Suprapubic skin (tissue), 4 donors: ENCODE measurements at regions not wholly inside any gene's neighbourhood (a gene's known extent, or its start where the extent isn't known, plus 50 kb on each side); places are given as distances from the start of the nearest gene placed in this dataset.
"Not testable (repeated sequence)": the region's sequence is repeated elsewhere in the genome, so short reads cannot be mapped to it uniquely, and the experiment has no call there.

Source experiments
- DNase-seq, 2 donors: peaks; one replicate each; pipeline ENCODE4 v3.0.0-alpha.2; 2019; ENCODE audit warnings: low spot score in 2 of 2
- H3K27ac ChIP-seq: fragments of 200-600 bp; sonication (generic); one replicate; pipeline ENCODE4 v1.5.1; 2019
- H3K27me3 ChIP-seq: fragments of 200-600 bp; sonication (generic); one replicate; pipeline ENCODE4 v1.5.1; 2019
- H3K36me3 ChIP-seq: fragments of 200-600 bp; sonication (generic); one replicate; pipeline ENCODE4 v1.5.1; 2019
- H3K4me1 ChIP-seq: fragments of 200-600 bp; sonication (generic); one replicate; pipeline ENCODE4 v1.5.1; 2019
- H3K4me3 ChIP-seq: fragments of 200-600 bp; sonication (generic); one replicate; pipeline ENCODE4 v1.5.1; 2019; ENCODE audit warnings: mild to moderate bottlenecking
- H3K9me3 ChIP-seq: fragments of 200-600 bp; sonication (generic); one replicate; pipeline ENCODE4 v1.5.1; 2019
- CTCF ChIP-seq, 2 donors: fragments of 200-600 bp in 1 of 2; fragments of 450-650 bp in 1 of 2; sonication (generic) in 1 of 2; IDR thresholded peaks; one replicate each; pipeline ENCODE4 v1.5.1; 2016 to 2019; ENCODE audit warnings: antibody characterized with exemption in 2 of 2, mild to moderate bottlenecking in 1 of 2, moderate library complexity in 1 of 2
- EP300 ChIP-seq: sonication (generic); formaldehyde crosslinking; IDR thresholded peaks from one replicate; pipeline ENCODE4 v1.6.1; 2017; ENCODE audit warnings: antibody characterized with exemption
- POLR2A ChIP-seq, 2 donors: fragments of 450-650 bp; IDR thresholded peaks; one replicate each; pipeline ENCODE4 v1.6.1; 2017; ENCODE audit warnings: antibody characterized with exemption in 2 of 2, mild to moderate bottlenecking in 2 of 2, moderate library complexity in 2 of 2
- POLR2AphosphoS5 ChIP-seq, 3 donors: sonication (generic); formaldehyde crosslinking; IDR thresholded peaks; one replicate each; pipeline ENCODE4 v1.6.1; 2017; ENCODE audit warnings: antibody characterized with exemption in 3 of 3
- WGBS: methylation state at CpG from one replicate; pipeline ENCODE4 v1.1.5; 2018; 5-methylcytosine and 5-hydroxymethylcytosine counted together

GRCh38 chr9:73923796-73924195 lies 573.3 kb upstream of the RORB start:
- no peaks in the 10 kb centered on the region for H3K36me3 ChIP-seq
- H3K4me1 ChIP-seq, result no peaks in the 10 kb centered on the region
- no peaks in the 10 kb centered on the region for H3K27me3 ChIP-seq
- no peaks in the 10 kb centered on the region for H3K9me3 ChIP-seq
- H3K27ac ChIP-seq, result no peak overlapping the region
- 81% methylated on average over 4 of the region's 4 CpGs for WGBS
- H3K4me3 ChIP-seq, result no peak overlapping the region
- no peak for DNase-seq
- TF ChIP-seq EP300, result no peak
- TF ChIP-seq POLR2AphosphoS5 (IDR thresholded peaks at IDR 0.05), result no peak
- no peak for TF ChIP-seq CTCF (IDR thresholded peaks at IDR 0.05)
- no peak for TF ChIP-seq POLR2A (IDR thresholded peaks at IDR 0.05)

- Histone ChIP-seq H3K36me3 (no peaks in the 10 kb centered on the region), H3K4me3 (no peak overlapping the region), H3K4me1 (no peaks in the 10 kb centered on the region), H3K27ac (no peak overlapping the region), H3K27me3 (no peaks in the 10 kb centered on the region), H3K9me3 (no peaks in the 10 kb centered on the region)
- TF ChIP-seq POLR2A (IDR thresholded peaks at IDR 0.05), result no peak
- TF ChIP-seq POLR2AphosphoS5 (IDR thresholded peaks at IDR 0.05), result no peak
- TF ChIP-seq CTCF (IDR thresholded peaks at IDR 0.05), result no peak
- TF ChIP-seq EP300, result no peak
- no peak for DNase-seq
- 63% methylated on average over 4 of the region's 4 CpGs for WGBS
Observed at GRCh38 chr9:73951147-73951546, 546.0 kb upstream of the RORB start.

- Histone ChIP-seq H3K27me3 (no peaks in the 10 kb centered on the region), H3K27ac (no peak overlapping the region), H3K9me3 (no peaks in the 10 kb centered on the region), H3K36me3 (no peaks in the 10 kb centered on the region), H3K4me1 (no peaks in the 10 kb centered on the region), H3K4me3 (no peak overlapping the region)
- no peak for DNase-seq
- TF ChIP-seq POLR2A (IDR thresholded peaks at IDR 0.05) (no peak), CTCF (IDR thresholded peaks at IDR 0.05) (no peak), EP300 (no peak), POLR2AphosphoS5 (IDR thresholded peaks at IDR 0.05) (no peak)
- WGBS, result 66% methylated on average over 4 of the region's 4 CpGs
Observed at GRCh38 chr9:73962792-73963191, 534.3 kb upstream of the RORB start.

GRCh38 chr9:73969936-73970335 lies 527.2 kb upstream of the RORB start:
- H3K27ac ChIP-seq, result no peak overlapping the region
- H3K27me3 ChIP-seq, result no peaks in the 10 kb centered on the region
- H3K36me3 ChIP-seq, result no peaks in the 10 kb centered on the region
- no peak for TF ChIP-seq CTCF (IDR thresholded peaks at IDR 0.05)
- TF ChIP-seq POLR2AphosphoS5 (IDR thresholded peaks at IDR 0.05), result no peak
- TF ChIP-seq EP300, result no peak
- TF ChIP-seq POLR2A (IDR thresholded peaks at IDR 0.05), result no peak
- H3K4me1 ChIP-seq, result no peaks in the 10 kb centered on the region
- WGBS, result 100% methylated on average over 1 of the region's 1 CpG
- no peak for DNase-seq
- no peaks in the 10 kb centered on the region for H3K9me3 ChIP-seq
- no peak overlapping the region for H3K4me3 ChIP-seq

GRCh38 chr9:73976424-73976823 lies 520.7 kb upstream of the RORB start:
- H3K4me3 ChIP-seq, H3K4me1 ChIP-seq, H3K36me3 ChIP-seq, H3K27me3 ChIP-seq, H3K9me3 ChIP-seq, H3K27ac ChIP-seq, DNase-seq: not testable (repeated sequence)
- WGBS, result 84% methylated on average over 3 of the region's 3 CpGs

- Histone ChIP-seq H3K9me3 (no peaks in the 10 kb centered on the region), H3K4me3 (no peak overlapping the region), H3K36me3 (no peaks in the 10 kb centered on the region), H3K27ac (no peak overlapping the region), H3K27me3 (no peaks in the 10 kb centered on the region), H3K4me1 (no peaks in the 10 kb centered on the region)
- TF ChIP-seq POLR2A (IDR thresholded peaks at IDR 0.05) (no peak), CTCF (IDR thresholded peaks at IDR 0.05) (no peak), POLR2AphosphoS5 (IDR thresholded peaks at IDR 0.05) (no peak), EP300 (no peak)
- WGBS, result 68% methylated on average over 3 of the region's 3 CpGs
- no peak for DNase-seq
Observed at GRCh38 chr9:73979894-73980264, 517.3 kb upstream of the RORB start.
